Pulmonary artery endothelial cell (primary cell): ENCODE measurements at regions not wholly inside any gene's neighbourhood (a gene's known extent, or its start where the extent isn't known, plus 50 kb on each side); places are given as distances from the start of the nearest gene placed in this dataset.

Source experiments
- DNase-seq: peaks from one replicate; pipeline ENCODE4 v3.0.0-alpha.2; 2011; ENCODE audit warnings: low read depth, low spot score

DNA sequence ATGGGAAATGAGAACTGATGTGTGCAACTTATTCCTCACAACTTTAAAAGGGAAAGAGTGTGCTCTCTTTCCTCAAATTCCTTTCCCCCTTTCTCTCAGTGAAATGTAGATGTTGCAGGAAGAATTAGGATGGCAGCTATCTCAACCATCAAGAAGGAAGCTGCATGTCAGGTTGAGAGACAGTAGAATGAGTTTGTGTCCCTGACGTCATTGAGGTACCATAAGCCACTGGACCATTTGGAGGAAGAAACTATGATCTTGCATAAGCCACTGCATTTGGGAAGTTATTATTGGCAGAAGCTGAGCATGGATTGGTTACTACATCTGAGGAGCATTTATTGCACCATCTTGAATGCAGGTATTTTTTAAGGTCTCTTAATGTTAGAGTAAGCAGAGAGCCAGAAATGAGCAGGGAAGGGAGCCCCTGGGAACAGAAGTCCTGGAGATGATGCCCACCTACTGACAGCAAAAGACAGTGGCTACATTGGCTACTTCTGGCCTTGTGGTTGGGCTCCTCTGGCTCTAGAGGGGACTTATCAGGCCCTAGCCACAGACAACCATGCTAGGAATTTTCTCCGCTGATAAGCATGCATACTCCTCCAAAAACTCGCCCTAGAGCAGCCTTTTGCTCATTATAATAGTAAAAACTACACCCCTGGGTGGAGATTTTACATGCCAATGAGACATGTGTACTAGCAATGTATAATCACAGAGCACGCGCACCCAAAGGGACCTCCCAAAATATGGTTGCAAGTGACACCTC is 249.0 kb upstream of the SALL1 start:
- no peak for DNase-seq

DNA sequence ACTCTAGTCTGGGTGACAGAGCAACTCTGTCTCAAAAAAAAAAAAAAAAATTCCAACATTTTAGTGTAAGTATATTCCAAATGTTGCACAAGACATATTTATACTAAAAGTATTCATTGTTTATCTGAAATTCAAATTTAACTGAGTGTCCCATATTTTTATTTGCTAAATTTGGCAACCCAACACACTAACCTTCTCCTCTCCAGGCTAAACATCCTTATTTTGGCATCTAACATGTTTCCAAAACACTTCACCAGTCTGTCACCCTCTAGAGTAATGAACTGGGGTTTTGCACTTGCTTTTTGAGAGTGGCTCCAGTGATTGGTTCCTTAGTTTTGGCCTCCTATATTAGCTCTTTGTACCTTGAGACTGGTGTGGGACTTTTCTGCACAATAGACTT is 243.4 kb upstream of the SALL1 start:
- DNase-seq = no peak

DNA sequence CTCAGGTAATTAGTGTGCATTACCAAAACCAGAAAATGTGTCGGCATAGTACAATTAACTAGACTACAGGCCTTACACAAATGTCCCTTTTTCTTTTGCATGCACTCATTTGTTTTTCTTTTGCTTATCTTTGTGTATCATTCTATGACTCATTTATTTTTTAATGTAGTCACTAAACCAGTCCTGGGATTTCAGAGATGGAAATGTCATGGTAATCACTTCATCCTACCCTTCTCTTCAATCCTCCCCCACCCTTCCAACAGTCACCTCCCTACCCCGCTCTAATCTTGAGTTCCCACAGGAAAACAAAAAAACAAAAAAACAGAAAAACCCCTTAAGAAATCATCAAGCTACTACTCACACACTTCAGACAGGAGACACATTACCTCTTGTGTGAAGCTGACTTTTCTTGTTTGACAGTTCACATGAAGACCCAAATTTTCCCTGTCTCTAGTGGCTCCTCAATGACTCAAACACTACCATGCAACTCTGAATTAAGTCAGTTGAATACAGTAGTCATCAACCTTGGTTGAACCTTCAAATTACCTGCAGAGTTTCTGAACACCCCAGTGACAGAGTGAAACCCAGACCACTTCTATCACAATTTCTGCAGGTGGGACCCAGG is 242.4 kb upstream of the SALL1 start:
- no peak for DNase-seq

DNA sequence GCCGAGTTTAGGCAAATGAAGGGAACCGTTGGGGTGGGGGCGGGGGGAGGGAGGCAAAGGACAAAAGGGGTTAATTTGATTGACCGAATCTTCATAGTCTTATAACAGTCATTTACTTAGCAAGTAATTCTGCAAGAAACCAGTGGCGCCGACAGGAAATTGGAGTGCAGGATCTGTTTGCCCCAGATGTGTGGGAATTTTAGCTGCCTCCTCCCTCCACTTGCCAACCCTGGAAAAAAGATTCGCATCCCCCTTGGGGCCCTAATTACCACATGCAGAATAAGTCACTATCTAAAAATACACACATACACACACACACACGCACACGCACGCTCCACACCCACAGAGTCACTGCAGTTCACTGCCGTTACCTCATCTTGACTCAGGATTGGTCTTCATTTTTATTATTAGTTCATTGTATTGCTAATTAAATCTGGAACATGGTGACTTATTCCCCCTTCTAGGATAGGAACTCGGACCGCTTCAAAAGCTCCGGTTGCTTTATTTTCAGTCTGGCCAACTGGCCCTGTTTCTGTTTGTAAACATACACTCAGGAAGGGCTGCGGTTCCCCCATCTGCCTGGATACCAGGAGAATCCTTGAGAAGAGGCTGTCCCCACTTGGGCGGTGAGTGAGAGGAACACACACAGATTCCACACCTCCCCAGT is 241.6 kb upstream of the SALL1 start:
- no peak for DNase-seq

DNA sequence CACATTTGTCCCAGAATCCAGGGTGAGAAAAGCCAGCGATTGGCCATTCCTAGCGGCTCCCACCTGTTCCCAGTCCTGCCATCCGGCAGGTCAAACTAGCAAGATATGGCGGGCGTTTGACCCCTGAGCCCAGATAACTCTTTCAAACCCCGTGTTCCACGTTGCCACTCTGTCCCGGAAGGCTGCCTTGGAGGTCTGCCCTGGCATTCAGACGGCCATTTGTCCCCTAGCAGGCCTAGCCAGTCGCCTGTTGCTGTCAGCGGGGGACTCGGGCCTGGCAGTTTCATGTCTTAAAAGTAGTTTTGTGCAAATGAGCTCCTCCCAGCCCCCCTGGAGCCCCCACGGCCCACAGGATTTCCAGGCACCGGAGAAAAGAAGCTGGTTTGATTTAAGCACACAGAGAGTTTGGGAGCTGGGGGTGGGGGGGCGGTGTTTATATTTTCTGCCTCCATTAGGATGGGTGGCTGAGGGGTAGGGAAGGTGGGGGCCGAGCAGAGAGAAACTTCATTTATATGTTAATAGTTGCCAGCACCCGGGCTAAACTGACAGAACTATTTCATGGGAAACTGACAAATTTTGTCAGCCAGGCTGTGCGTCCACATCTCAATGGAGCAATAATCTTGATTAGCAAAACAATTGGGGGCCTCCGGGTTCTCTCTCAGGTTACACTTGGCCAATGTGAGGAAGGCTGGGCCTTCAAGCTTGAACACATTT is 240.9 kb upstream of the SALL1 start:
- DNase-seq = no peak

DNA sequence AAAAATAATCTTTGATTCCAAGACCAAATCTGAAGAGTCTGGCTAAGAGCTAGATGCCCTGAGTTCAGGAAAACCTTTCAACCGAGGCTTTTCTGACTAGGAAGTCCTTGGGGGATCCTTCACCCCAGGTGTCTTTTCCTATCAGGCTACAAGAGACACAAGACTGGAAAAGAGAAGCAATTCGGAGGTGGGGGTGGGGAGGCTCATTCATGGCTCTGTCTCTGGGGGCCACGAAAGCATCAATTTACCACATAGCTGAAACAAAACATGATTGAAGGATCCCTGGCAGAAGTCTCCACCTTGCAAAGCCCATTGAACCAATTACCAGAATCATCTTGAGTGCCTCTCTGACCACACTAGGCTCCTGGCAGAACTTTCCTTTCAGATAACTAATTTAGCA is 239.8 kb upstream of the SALL1 start:
- DNase-seq = no peak

DNA sequence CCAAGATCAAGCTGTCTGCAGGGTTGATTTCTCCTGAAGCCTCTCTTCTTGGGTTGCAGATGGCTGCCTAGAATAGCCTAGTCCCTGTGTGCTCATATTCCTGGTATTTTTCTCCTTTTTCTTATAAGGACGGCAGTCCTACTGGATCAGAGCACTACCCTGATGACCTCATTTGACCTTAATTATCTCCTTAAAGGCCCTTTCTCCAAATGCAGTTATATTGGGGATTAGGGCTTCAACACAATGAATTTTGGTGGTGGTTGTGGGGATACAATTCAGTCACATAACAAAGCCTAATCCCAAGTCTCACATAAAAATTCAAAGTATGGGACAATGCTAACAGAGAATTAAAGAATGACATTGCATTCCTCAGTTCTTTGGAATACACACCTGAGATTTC is 238.8 kb upstream of the SALL1 start:
- DNase-seq = no peak

DNA sequence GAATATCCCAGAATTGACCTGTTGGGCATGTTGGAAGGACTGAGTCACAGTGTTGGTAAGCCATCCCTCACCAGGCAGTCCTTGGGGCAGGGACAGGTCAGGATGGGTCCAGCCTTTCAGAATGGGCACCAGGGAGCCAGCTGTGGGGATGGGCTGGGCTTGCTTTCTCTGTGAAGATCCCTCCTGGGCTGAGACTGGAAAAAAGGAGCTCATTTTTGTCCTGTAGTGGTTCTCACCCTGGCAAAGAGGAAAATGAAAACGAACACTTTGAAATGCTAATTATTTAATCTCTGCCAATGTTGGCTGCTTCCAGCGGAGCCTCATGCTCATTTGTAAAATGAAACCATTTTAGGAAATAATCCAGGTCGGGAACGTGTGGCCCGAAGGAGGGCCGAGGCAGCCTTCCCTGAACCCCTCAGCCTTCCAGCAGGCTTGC is 237.5 kb upstream of the SALL1 start:
- DNase-seq = no peak

DNA sequence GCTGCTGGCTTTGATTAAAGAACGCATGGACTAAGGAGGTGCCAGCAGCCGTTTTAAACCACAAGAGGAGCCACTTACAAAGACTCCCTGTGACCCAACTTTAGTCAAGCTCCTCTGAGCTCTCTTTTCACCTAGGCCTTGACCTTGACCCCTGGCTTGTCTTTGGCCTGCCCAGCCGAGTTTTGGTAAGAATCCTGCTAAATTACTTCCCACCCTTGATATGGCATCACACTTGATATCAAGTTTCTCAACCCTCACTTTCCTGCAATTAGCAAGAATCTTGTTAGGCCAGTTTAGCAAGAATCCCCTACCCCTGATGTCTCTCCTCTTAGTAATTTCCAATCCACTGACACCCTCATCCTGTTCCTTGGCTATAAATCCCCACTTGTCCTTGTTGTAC is 232.8 kb upstream of the SALL1 start:
- DNase-seq = no peak

DNA sequence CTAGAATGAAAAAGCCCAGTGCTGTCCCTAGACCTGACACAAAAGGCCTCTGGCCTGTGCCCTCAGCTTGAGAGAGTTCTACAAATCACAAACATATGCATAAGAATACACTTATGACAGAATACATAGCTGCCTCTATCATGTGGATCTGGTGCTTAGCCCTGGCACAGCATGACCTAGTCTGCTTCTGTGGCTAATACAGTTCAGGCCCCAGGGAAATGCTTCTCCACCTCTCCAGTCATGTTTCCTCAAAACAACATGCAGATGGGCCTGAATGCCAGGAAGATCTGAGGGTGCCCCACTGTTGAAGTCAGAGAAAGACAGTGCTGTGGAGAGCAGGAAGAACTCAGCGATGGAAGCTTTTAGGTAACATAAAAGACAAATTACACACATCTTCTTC is 231.9 kb upstream of the SALL1 start:
- DNase-seq = no peak

DNA sequence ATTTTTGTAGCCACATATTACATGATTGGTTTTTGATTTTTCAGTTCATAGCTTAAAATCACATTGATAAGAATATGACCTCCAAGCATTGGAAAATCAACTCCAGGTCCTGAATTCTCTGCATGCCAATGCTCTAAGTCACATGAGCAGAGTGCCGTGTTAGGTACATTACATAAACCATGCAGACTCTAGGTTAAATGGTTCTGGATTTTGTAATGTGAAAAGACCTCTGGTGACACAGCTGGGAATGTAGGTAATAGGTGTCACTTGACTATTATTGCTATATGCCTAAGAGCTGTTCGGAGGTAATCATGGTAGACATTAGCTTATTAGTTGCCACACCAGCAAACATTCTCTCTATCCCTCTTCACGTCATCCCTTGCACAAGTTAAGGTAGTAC is 231.1 kb upstream of the SALL1 start:
- no peak for DNase-seq

DNA sequence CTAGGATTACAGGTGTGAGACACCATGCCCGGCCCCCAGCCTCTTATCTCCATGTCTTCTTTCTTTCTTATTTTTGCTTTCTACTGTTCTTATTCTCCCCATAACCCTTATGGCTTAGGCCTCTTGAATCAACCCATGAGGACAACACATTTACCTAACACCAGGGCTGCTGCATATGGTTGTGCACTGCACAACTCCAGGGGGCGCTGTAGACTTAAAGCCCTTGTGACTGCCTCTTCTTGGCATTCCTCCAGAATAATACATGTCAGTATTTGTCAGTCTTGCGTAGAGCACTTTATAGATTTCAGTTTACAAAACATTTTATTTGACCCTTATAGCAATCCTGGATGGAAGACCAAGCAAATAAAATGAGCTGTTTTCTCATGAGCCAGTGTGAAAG is 225.0 kb upstream of the SALL1 start:
- DNase-seq = no peak

DNA sequence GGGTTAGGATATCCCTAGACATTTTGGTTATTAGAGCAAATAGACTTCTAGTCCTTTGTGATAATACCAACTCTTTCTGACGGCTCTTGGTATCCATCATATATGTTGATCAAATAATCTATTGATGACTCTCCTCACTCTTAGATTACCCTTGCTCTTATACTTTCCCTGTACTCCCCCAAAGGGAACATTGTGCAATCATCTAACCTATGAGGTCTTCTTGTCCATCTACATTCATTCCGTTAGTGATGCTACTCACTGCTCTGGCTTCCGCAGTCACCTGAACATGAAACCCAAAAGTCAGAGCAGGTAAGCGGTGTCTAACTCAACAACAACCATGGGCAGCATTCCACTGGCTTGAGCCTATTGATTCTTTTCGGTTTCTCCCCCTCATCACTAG is 223.7 kb upstream of the SALL1 start:
- no peak for DNase-seq

DNA sequence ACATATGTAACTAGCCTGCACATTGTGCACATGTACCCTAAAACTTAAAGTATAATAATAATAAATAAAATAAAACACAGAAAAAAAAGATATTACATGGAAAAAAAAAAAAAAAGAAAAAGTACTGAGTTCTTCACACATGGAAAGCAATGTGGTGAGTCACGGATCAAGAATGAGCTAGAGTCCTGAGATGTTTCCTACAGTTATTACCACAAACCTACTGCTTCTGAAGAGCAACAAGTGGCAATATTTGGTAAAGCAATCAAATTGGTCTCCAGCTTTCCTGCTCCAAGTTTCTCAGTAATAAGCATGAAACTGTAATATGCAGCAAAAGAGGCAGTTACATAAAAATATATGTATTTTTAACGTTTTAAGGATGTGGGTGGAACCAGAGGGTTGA is 223.3 kb upstream of the SALL1 start:
- no peak for DNase-seq

DNA sequence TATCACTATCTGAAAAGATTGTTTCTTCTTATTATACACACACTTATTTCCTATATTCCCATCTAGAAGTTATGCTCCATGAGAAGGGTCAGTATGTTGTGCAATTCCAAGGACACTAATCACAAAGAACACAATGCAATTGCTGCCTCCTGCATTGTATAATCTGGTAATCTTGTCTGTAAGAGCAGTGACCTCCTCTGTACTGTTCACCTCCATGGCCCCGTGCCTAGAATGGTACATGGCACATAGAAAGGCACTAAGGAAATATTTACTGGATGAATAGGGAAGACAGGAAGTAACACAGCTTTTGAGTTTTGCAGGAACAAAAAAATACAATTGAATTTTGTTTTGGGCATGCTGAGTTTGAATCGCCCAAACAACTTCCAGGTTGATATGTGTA is 214.6 kb upstream of the SALL1 start:
- no peak for DNase-seq

DNA sequence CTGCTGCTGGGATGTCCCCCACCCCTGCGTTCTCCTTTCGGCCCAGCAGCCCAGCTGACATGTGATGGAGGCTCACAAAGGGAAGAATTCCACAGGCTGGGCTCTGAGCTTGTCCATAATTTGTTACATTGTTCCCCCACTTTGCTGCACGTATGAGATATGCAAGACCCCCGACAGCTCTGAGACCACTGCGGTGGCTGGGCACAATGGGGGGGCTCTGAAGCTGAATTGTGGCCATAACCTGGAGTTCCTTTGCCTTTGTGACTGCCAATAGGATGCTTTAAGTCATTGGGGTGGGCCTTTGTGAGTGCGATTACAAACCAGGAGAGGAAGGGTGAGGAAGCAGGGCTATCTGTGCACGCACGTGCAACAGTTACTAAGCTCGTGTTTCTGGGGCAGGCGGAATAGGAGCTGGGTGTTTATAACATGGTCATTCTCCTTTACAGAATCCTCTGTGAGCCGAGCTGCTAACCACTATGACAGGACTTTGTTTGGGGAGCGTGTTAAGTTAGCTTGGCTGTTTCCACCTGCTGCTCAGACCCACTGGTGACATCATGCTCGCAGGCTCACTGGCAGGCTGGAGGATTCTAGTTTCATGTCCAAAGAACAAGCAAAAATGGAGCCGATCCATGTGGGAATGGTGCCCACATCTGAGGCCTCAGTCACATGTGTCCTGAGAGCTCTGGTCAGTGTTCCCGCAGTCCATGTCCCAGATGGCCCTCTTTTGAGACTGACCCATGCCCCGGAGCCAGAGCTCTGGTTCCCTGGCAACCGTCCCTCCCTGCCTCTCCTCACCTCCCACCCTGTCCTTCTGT is 208.3 kb upstream of the SALL1 start:
- DNase-seq = no peak

DNA sequence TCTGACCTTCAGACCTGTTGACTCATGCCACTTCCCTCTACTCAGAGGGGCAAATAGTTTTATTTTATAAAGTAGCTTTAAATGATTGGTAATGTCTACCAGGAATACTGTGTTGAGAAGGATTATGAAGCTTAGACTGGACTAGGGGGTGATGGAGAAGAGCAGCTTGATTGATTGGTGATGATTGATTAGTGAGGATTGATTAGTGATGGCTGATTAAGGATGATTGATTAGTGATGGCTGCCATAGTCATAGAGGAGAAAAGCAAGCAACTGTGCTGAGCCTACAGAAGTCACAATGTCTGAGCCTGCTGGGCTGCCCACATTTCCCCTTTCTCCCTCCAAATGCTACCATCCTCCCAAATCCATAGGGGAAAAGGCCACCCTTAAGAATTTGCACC is 206.8 kb upstream of the SALL1 start:
- no peak for DNase-seq

DNA sequence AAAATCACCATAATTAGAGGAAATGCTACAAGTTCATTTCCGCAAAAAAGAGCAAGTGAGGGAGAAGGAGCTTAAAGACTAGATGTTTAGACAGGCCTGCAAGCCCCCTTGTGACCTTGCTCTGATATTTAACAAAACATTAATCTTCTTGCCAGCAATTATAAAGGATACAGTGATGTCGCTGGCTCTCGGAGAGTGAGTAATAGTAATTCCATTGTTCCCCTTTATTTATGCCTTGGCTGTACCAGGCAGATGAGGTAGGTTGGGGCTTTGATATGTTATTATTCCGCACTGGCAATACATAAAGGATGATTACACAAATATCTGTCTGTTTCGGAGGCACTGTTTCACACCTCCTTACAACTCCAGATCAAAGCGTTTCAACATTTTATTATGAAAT is 204.8 kb upstream of the SALL1 start:
- no peak for DNase-seq

DNA sequence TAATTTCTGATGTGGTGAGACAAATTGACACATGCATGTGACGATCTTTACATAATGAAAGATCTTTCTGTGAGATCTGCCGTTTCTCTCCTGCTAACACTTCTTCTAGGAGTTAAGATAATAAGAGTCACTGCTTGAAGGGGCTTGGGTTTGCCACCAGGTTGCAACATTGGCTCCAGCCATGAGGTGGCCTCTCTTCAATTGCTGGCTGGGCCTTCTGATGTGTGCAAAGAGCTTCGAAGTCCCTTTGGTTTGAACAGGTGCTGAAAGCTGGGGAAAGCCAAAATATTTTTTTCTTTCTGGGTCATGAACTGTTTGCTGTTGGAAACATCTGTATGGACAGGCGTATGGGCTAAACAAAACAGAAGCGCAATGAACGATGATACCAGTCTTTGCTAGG is 204.1 kb upstream of the SALL1 start:
- no peak for DNase-seq

DNA sequence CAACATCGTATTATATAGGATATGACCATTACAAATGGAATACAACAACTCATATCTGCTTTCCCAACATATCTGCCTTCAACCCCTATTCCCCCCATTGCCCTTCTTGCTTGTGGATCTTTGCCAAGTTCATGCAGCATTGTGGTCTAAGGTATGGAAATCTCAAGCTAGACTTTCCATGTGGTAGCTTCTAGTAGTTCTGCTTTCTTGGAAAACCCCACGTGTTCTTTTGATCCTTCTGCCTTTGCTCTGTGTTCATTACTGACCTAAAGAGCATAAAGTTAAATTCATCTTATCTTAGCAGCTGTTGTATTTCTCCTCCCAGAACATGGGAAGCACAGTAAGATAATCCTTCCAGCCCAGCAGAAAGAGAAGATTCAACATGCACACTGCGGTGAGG is 202.0 kb upstream of the SALL1 start:
- DNase-seq = no peak

DNA sequence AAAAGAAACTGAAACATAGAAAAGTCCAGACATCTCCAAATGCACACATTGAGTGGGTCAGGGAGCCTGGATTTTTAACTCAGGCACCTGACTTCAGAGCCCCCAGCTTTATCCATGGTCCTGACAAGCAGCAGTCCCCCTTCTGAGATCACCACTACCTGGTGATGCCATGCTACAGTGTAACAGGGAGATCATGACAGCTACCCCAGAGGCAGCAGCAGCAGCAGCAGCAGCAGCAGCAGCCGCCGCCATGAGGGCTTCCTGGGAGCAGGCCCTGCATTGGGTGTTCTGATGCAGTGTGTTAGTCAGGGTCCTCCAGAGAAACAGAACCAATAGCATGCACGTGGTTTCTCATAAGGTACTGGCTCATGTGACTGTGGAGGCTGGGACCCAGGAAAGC is 198.6 kb upstream of the SALL1 start:
- no peak for DNase-seq
